ENCODE measurements at regions not wholly inside any gene's neighbourhood (a gene's known extent, or its start where the extent isn't known, plus 50 kb on each side); places are given as distances from the start of the nearest gene placed in this dataset.
"Not testable (repeated sequence)": the region's sequence is repeated elsewhere in the genome, so short reads cannot be mapped to it uniquely, and the experiment has no call there.

GRCh38 chr13:53298396-53298795 is 269.8 kb downstream of the OLFM4 start:
- H3K36me3 ChIP-seq (ENCODE audit: insufficient read depth, low read depth, low read length): no peaks in the 10 kb centered on the region
- no peaks in the 10 kb centered on the region; the same call in 1 of the 2 replicates for H3K27me3 ChIP-seq (ENCODE audit: insufficient read depth, low read length)
- peaks cover 19% of the 10 kb centered on the region for H3K4me1 ChIP-seq (ENCODE audit: insufficient read depth, low read length)
- H3K27ac ChIP-seq (ENCODE audit: low read length): no peak overlapping the region
- no peak overlapping the region for H3K9ac ChIP-seq (ENCODE audit: low read depth, low read length)
- H3K4me3 ChIP-seq (ENCODE audit: low read length): no peak overlapping the region
- H3K9me3 ChIP-seq (ENCODE audit: insufficient read depth, low read depth, low read length): no peaks in the 10 kb centered on the region

- Histone ChIP-seq H3K27ac (ENCODE audit: low read length) (no peak overlapping the region), H3K4me1 (ENCODE audit: insufficient read depth, low read length) (no peaks in the 10 kb centered on the region), H3K4me3 (ENCODE audit: low read length) (no peak overlapping the region), H3K27me3 (ENCODE audit: insufficient read depth, low read length) (no peaks in the 10 kb centered on the region), H3K9me3 (ENCODE audit: insufficient read depth, low read depth, low read length) (no peaks in the 10 kb centered on the region), H3K9ac (ENCODE audit: low read depth, low read length) (no peak overlapping the region), H3K36me3 (ENCODE audit: insufficient read depth, low read depth, low read length) (no peaks in the 10 kb centered on the region)
Measured at GRCh38 chr13:53301449-53301848, 272.8 kb downstream of the OLFM4 start.

GRCh38 chr13:53305419-53305818 is 276.8 kb downstream of the OLFM4 start:
- not testable (repeated sequence) for H3K4me1 ChIP-seq (ENCODE audit: insufficient read depth, low read length); H3K36me3 ChIP-seq (ENCODE audit: insufficient read depth, low read depth, low read length); H3K9me3 ChIP-seq (ENCODE audit: insufficient read depth, low read depth, low read length); H3K4me3 ChIP-seq (ENCODE audit: low read length); H3K27me3 ChIP-seq (ENCODE audit: insufficient read depth, low read length); H3K9ac ChIP-seq (ENCODE audit: low read depth, low read length); H3K27ac ChIP-seq (ENCODE audit: low read length)

- H3K36me3 ChIP-seq (ENCODE audit: insufficient read depth, low read depth, low read length): no peaks in the 10 kb centered on the region
- H3K4me3 ChIP-seq (ENCODE audit: low read length): no peak overlapping the region
- H3K27ac ChIP-seq (ENCODE audit: low read length): no peak overlapping the region
Measured at GRCh38 chr13:53310786-53311185, 282.2 kb downstream of the OLFM4 start.

GRCh38 chr13:53311561-53311960 is 282.9 kb downstream of the OLFM4 start:
- H3K9me3 ChIP-seq (ENCODE audit: insufficient read depth, low read depth, low read length): no peaks in the 10 kb centered on the region
- no peaks in the 10 kb centered on the region for H3K36me3 ChIP-seq (ENCODE audit: insufficient read depth, low read depth, low read length)
- peaks cover 7% of the 10 kb centered on the region; the same call in 1 of the 2 replicates for H3K27me3 ChIP-seq (ENCODE audit: insufficient read depth, low read length)
- no peak overlapping the region for H3K4me3 ChIP-seq (ENCODE audit: low read length)
- H3K27ac ChIP-seq (ENCODE audit: low read length): no peak overlapping the region
- no peak overlapping the region for H3K9ac ChIP-seq (ENCODE audit: low read depth, low read length)
- peaks cover 6% of the 10 kb centered on the region for H3K4me1 ChIP-seq (ENCODE audit: insufficient read depth, low read length)

More at GRCh38 chr13:53310786-53311185, 282.2 kb downstream of the OLFM4 start:
- Histone ChIP-seq H3K9ac (ENCODE audit: low read depth, low read length) (no peak overlapping the region), H3K9me3 (ENCODE audit: insufficient read depth, low read depth, low read length) (no peaks in the 10 kb centered on the region), H3K27me3 (ENCODE audit: insufficient read depth, low read length) (peaks cover 7% of the 10 kb centered on the region; the same call in 1 of the 2 replicates), H3K4me1 (ENCODE audit: insufficient read depth, low read length) (peaks cover 6% of the 10 kb centered on the region)

GRCh38 chr13:53321296-53321801 is 292.7 kb downstream of the OLFM4 start:
- Histone ChIP-seq H3K36me3 (ENCODE audit: insufficient read depth, low read depth, low read length) (no peaks in the 10 kb centered on the region), H3K27me3 (ENCODE audit: insufficient read depth, low read length) (no peaks in the 10 kb centered on the region), H3K4me1 (ENCODE audit: insufficient read depth, low read length) (no peaks in the 10 kb centered on the region), H3K4me3 (ENCODE audit: low read length) (no peak overlapping the region), H3K27ac (ENCODE audit: low read length) (no peak overlapping the region), H3K9me3 (ENCODE audit: insufficient read depth, low read depth, low read length) (no peaks in the 10 kb centered on the region), H3K9ac (ENCODE audit: low read depth, low read length) (no peak overlapping the region)

- H3K27ac ChIP-seq (ENCODE audit: low read length): no peak overlapping the region
- H3K36me3 ChIP-seq (ENCODE audit: insufficient read depth, low read depth, low read length): no peaks in the 10 kb centered on the region
- H3K4me3 ChIP-seq (ENCODE audit: low read length): no peak overlapping the region
- no peaks in the 10 kb centered on the region for H3K4me1 ChIP-seq (ENCODE audit: insufficient read depth, low read length)
- no peaks in the 10 kb centered on the region for H3K27me3 ChIP-seq (ENCODE audit: insufficient read depth, low read length)
- H3K9ac ChIP-seq (ENCODE audit: low read depth, low read length): no peak overlapping the region
- H3K9me3 ChIP-seq (ENCODE audit: insufficient read depth, low read depth, low read length): no peaks in the 10 kb centered on the region
Measured at GRCh38 chr13:53324656-53325055, 296.0 kb downstream of the OLFM4 start.

GRCh38 chr13:53326716-53327115 is 298.1 kb downstream of the OLFM4 start:
- Histone ChIP-seq H3K36me3 (ENCODE audit: insufficient read depth, low read depth, low read length) (no peaks in the 10 kb centered on the region), H3K4me3 (ENCODE audit: low read length) (no peak overlapping the region), H3K27me3 (ENCODE audit: insufficient read depth, low read length) (no peaks in the 10 kb centered on the region), H3K4me1 (ENCODE audit: insufficient read depth, low read length) (no peaks in the 10 kb centered on the region), H3K9ac (ENCODE audit: low read depth, low read length) (no peak overlapping the region), H3K9me3 (ENCODE audit: insufficient read depth, low read depth, low read length) (no peaks in the 10 kb centered on the region), H3K27ac (ENCODE audit: low read length) (no peak overlapping the region)

GRCh38 chr13:53327680-53328315 is 299.2 kb downstream of the OLFM4 start:
- Histone ChIP-seq H3K4me1 (ENCODE audit: insufficient read depth, low read length) (no peaks in the 10 kb centered on the region), H3K4me3 (ENCODE audit: low read length) (no peak overlapping the region), H3K9me3 (ENCODE audit: insufficient read depth, low read depth, low read length) (no peaks in the 10 kb centered on the region)

GRCh38 chr13:53336441-53337160 is 308.0 kb downstream of the OLFM4 start:
- Histone ChIP-seq H3K9ac (ENCODE audit: low read depth, low read length) (no peak overlapping the region), H3K36me3 (ENCODE audit: insufficient read depth, low read depth, low read length) (no peaks in the 10 kb centered on the region), H3K27ac (ENCODE audit: low read length) (no peak overlapping the region), H3K4me3 (ENCODE audit: low read length) (no peak overlapping the region), H3K4me1 (ENCODE audit: insufficient read depth, low read length) (no peaks in the 10 kb centered on the region), H3K27me3 (ENCODE audit: insufficient read depth, low read length) (peaks cover 19% of the 10 kb centered on the region; the same call in 1 of the 2 replicates), H3K9me3 (ENCODE audit: insufficient read depth, low read depth, low read length) (no peaks in the 10 kb centered on the region)

More at GRCh38 chr13:53327680-53328315, 299.2 kb downstream of the OLFM4 start:
- Histone ChIP-seq H3K36me3 (ENCODE audit: insufficient read depth, low read depth, low read length) (no peaks in the 10 kb centered on the region), H3K27ac (ENCODE audit: low read length) (no peak overlapping the region), H3K27me3 (ENCODE audit: insufficient read depth, low read length) (no peaks in the 10 kb centered on the region), H3K9ac (ENCODE audit: low read depth, low read length) (no peak overlapping the region)

- H3K27me3 ChIP-seq (ENCODE audit: insufficient read depth, low read length): peaks cover 32% of the 10 kb centered on the region; the same call in 1 of the 2 replicates
- no peak overlapping the region for H3K4me3 ChIP-seq (ENCODE audit: low read length)
- no peaks in the 10 kb centered on the region for H3K36me3 ChIP-seq (ENCODE audit: insufficient read depth, low read depth, low read length)
- no peak overlapping the region for H3K27ac ChIP-seq (ENCODE audit: low read length)
- H3K9me3 ChIP-seq (ENCODE audit: insufficient read depth, low read depth, low read length): no peaks in the 10 kb centered on the region
- peaks cover 12% of the 10 kb centered on the region; the same call in 1 of the 2 replicates for H3K4me1 ChIP-seq (ENCODE audit: insufficient read depth, low read length)
- no peak overlapping the region for H3K9ac ChIP-seq (ENCODE audit: low read depth, low read length)
Measured at GRCh38 chr13:53338760-53339159, 310.1 kb downstream of the OLFM4 start.

Data from iPS-20b (cell line).